OCI-LY3 (cell line): ENCODE measurements at regions not wholly inside any gene's neighbourhood (a gene's known extent, or its start where the extent isn't known, plus 50 kb on each side); places are given as distances from the start of the nearest gene placed in this dataset.

Experiments
- EZH2phosphoT487 ChIP-seq: fragments of 200-600 bp; shearing (Covaris generic); IDR thresholded peaks from 2 replicates; pipeline ENCODE4 v1.6.1; 2018; ENCODE audit warnings: antibody characterized with exemption, mixed run types, low read depth
- TF ChIP-seq, protein P1 (sequence below): fragments of 200-600, 300-600 bp; sonication (generic); IDR thresholded peaks from 2 replicates; pipeline ENCODE4 v1.5.1; 2014; ENCODE audit warnings: antibody characterized with exemption, low read length, low read depth

DNA sequence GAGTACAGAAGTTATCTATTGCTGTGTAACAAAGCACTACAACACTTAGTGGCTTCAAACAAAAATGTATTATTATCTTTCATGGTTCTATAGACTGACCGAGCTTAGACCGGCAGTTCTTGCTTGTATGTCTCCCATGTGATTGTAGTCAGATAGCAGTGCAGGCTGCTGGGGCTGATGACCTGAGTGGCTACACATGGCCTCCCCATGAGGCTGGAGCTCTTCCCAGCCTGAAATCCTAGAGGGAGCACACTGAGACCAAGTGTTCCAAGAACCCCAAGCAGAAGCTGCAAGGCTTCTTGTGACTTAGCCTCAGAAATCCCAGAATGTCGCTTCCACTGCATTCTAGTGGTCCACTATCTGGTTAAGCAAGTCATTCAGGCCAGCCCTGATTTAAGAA is 141.2 kb upstream of the TLE3 start:
- TF ChIP-seq, protein P1, sequence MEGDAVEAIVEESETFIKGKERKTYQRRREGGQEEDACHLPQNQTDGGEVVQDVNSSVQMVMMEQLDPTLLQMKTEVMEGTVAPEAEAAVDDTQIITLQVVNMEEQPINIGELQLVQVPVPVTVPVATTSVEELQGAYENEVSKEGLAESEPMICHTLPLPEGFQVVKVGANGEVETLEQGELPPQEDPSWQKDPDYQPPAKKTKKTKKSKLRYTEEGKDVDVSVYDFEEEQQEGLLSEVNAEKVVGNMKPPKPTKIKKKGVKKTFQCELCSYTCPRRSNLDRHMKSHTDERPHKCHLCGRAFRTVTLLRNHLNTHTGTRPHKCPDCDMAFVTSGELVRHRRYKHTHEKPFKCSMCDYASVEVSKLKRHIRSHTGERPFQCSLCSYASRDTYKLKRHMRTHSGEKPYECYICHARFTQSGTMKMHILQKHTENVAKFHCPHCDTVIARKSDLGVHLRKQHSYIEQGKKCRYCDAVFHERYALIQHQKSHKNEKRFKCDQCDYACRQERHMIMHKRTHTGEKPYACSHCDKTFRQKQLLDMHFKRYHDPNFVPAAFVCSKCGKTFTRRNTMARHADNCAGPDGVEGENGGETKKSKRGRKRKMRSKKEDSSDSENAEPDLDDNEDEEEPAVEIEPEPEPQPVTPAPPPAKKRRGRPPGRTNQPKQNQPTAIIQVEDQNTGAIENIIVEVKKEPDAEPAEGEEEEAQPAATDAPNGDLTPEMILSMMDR = no peak
- TF ChIP-seq EZH2phosphoT487 = no peak
